HG02610 (cell line): ENCODE measurements at regions not wholly inside any gene's neighbourhood (a gene's known extent, or its start where the extent isn't known, plus 50 kb on each side); places are given as distances from the start of the nearest gene placed in this dataset.

Experiments used
- ATAC-seq: cut with Tn5 transposase; IDR thresholded peaks from one replicate; pipeline ENCODE4 v1.9.1; 2021; ENCODE audit warnings: mild to moderate bottlenecking, moderate library complexity; ENCODE audit not compliant: unreplicated experiment

DNA sequence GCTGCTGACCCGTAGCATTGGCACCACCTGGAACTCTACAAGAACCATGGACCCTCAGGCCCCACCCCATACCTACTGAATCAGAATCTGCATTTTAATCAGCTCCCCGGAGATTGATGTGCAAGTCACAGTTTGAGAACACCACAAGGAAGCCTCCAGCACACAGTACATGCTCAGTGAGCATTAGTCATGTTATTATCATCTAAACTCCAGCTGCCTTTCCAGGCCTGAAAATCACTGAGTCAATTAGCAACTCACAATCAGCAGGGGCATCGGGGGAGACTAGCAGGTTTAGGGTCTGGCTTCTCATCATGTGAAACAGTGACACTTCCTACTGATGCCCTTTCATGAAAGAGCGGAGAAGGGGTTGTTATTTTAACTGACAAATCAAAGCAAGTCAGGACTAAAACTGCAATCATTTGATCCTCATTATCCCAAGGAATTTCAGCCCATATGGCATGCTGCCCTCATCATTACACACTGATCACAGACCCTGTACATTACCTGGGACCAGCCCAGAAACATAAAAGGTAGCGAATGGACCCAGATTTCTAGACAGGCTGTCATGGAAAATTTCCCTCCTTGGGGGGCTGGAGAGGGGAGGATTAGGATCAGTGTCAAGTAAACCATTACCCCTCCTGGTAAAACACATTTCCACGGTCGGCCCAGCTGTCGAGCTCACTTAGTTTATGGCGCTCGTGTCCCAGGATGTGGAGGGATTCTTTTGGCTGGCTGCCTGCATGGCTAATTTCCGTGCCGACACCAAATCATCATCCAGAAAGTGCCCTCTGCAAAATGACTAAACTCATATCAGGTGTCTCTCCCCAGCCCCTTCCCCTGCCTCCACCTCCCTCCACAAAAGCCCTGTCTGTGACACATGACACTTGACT is 122.8 kb downstream of the PRLHR start:
- ATAC-seq, result no peak

DNA sequence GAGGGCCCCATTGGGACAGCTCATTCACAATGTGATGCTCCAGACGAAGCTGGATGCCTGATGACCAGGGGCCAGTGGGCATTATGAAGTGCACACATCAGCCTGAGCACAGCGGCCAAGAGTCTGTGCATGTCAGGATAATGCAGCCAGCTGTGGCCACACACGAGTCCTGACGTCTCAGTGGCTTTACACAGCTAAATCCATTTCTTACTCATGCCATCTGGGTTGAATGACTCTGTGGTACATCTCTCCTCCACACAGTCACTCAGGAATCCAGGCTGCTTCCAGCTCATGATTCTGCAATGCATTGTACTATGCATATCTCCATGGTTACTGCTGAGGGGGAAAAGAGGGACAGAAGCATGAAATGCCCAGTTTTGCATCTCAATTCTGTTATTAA is 123.6 kb downstream of the PRLHR start:
- no peak for ATAC-seq

DNA sequence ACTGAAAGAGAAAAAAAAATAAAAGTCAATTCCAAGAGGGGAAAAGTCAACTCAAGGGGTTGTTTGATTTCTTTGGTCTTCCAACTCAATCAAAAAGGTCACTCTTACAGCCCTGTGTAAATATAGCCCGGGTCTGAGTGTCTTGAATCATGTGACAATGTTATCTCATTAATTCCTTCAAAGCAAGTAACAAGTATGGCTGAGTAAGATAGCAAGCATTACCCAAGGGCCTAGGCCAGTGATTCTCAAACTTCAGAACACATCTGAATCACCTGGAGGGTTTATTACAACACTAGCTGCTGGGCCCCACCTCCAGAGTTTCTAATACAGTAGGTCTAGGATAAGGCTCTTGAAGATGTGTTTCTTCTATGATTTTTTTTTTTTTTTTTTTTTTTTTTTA is 125.0 kb downstream of the PRLHR start:
- no peak for ATAC-seq

DNA sequence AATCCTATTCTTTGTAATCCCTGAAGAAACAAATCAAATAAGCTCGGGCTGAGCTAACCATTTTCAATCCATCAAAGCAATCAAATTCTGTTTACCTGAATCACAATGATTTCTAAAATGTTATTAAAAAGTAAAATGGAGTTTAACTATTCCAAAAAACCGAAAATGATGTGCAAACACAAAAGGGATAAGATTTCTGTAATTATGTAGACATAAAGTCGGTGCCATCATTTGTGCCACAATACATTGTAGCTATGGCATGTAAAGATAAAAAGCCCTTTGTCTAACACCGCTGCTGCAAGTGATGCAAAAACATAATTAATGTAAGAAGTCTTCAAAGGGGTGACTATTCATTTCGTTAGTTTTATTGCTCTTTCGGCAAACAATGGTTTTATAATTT is 125.1 kb upstream of the FAM204A start:
- no peak for ATAC-seq

DNA sequence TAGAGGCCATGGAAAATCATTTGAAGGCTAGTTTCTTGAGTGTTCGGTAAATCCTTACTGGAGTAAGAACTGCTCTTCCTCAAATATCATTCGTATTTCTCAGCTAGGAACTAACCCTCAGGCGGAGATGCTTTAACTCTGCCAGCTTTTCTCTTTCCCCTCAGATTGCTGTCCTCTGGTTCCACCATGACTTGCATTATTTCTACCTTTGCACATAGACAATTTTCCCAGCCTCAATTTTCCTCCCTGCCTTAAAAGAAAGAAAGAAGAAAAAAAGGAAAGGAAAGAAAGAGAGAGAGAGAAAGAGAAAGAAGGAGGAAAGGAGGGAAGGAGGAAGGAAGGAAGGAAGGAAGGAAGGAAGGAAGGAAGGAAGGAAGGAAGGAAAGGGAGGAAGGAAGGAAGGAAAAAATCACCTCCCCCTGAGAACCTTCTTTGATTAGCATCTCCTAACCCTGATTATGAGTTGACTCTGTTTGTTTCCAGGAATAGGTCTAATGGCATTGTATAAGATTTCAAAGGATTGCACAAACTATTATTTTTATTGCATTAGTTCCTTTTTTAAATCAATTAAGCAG is 123.3 kb upstream of the FAM204A start:
- no peak for ATAC-seq

DNA sequence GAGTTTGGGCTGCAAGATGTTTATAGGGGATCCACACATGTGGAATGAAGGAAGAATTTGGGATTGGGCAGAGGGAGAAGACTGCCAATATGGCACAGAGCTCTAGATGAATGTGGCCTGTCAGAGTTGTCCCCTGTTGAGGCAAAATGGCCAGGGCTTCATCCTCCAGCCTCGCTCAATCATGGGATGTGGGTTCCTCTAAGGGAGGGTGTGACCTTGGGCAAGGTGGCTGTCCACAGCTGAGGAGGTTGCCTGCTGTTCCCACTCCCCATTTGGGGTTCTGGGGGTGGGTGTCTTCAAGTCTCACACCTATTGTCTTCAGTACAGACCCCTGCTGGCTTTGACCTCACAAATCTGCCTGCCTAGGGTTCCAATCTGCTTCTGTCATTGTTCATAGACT is 121.6 kb upstream of the FAM204A start:
- no peak for ATAC-seq

DNA sequence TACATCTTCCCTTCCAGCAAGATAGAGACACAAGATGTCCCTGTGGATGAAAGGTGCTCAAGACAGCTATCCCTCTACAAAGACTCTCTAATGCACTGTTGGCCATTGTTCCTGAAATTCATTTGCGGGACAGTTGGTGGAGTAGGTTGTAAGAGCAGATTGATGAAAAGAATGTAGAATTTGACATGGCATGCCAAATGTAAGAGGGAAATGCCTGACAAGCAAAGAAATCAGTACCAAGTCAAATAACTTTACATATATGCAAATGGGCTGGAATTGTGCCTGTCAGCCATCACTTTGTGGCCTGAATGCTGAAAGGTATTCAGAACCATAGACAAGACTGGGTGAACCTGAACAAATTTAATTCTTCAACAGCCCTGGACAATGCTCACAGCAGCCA is 120.3 kb upstream of the FAM204A start:
- ATAC-seq, result no peak

DNA sequence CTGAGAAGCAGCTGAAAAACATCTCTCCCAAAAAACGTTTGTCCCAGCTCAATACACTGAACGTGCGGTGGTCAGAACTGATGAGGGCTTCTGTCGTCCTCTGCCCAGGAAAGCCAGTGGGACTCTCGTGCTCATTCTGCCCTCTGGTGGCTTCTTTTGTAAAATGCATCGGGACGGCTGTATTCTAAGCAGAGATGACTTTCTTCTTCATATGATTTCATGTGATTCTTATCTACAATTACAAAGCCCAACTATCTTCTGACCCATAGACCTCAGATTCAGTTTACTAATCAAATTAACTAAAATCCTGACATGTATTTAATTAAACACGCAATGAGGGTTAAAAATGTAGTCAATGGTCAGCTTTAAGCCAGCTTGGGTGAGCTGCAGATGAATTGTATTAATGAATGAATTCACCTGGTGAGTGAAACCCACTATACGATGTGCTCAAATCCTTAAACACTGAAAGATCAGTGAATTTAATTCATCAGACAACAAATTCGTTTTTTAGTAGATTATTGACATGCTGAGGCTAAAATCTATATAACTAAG is 117.6 kb upstream of the FAM204A start:
- ATAC-seq, result peak; percentile 77

DNA sequence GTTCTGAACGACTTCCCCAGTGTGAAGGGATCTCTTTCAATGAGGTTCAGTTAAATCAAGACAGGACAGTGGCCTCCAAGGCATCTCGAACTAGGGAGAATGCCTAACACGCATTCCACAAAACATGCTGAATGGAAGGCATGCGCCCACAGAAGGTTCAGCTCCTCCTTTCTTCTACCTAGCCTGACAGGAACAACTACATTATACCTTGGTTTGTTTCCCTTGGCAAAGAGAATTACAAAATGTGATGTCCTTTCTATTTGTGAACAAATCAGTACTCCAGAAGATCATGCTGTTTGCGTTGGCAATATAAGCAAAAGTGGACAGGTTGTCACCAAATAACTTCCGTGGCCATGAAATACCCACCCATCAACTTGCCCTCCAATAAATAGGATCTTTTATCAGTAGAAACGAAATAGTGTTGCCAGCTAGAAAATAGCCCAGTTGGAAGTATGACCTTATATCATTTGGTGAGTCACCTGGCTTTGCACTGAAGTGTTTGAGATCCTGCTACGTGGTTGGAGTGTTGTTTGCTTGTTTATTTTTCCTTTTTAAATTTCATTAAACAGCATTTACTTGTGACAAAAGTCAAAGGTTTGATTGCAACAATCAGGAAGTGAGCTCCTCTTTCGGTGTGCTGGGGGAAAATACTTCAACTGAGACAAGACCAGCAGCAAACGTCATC is 117.0 kb upstream of the FAM204A start:
- no peak for ATAC-seq

DNA sequence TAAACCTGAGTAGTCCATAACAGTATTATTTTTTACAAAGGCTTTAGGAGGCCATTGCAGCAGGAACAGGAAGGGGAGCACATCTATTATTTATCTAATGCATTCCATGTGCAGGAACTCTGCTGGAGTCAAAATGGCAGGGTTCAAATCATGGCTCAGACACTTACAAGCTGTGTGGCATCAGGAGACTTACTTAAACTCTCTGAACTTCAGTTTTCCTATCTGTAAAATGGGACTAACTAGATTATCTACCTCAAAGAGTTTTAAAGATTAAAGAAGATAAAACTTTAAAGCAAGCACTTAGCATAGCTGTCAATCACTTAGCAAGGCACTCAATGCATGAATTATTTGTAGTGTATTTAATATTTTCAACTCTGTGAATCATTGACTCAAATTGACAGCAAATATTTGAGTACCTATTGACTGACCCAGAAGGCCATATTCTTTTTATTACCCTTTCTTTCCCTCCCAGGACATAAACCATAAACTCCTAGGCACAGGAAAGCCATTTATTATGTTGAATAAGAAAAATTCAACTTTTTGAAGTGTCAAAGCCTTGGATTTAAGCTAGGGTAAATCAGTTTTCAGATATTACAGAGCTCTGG is 115.8 kb upstream of the FAM204A start:
- ATAC-seq, result no peak

DNA sequence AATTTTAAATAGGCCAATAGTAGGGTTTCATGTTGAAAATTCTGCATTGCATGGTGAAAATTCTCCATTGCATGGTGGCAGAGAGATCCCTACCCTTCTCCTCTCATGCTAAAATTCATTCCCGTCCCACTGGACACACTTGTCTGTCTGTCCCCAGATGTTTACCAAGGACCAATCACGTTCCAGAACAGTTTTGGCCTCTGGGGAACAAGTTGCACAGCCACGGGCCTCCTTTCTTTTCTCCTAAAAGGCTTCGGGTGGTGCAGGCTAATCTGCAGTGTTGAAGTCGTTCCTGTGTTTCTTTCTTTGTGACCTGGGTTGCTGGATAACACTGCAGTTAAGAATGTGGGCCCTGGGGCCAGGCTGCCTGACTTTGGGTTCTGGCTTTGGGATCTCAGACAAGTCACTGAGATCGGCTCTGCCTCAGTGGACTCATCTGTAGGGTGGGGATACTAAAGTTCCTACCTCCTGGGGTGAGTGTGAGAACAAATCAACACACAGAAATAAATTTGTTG is 113.1 kb upstream of the FAM204A start:
- ATAC-seq, result no peak

DNA sequence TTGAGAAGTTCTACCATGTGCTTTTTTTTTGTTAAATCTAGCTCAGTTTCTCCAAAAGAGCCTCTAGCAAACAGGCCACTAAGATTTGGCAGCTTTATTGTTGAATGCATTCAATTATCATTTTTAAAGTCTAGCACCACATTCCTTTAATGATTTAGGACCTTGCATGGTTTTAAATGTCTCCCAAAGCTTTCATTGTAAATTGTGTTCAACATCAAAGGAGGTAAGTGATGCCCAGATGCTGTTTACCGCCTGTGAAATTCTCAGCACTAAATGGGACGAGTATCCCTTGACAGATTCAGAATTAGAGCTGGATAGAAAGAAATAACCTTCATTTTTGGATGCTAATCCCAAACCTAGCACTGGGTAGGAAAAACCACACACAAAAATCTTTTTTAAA is 112.1 kb upstream of the FAM204A start:
- no peak for ATAC-seq

DNA sequence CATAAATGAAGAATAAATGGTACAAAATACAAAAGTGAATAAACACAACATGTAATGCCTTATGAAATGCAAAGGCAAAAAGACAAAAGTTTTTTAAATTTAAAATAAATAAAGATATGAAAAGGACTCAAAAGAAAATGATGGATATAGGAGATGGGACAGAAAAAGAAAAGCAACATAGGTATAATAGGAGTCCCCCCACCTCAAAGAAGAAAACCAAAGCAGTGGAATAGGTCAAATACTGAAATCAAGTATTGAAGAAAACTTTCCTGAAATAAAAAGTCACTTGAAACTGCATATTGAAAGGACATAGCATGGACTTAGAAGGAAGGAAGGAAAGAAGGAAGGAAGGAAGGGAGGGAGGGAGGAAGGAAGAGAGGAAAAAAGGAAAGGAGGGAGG is 110.0 kb upstream of the FAM204A start:
- no peak for ATAC-seq

DNA sequence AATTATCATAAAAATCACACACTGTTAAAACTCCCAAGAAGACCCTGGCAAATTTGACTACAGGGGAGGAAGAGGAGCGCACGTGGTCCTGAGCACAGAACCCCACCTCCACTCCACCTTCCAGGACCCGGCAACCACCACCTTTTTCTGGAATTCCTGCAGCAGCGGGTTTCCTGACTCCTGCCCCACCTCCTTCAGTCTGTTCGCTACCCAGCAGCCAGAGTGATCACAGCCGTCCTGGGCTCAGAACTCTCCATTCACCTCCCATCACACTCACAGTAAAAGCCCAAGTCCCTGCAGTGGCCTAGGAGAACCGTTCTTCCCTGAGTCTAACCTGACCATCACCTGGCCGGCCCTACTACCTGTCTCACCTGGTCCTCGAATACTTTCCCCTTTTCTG is 107.4 kb upstream of the FAM204A start:
- ATAC-seq, result no peak

DNA sequence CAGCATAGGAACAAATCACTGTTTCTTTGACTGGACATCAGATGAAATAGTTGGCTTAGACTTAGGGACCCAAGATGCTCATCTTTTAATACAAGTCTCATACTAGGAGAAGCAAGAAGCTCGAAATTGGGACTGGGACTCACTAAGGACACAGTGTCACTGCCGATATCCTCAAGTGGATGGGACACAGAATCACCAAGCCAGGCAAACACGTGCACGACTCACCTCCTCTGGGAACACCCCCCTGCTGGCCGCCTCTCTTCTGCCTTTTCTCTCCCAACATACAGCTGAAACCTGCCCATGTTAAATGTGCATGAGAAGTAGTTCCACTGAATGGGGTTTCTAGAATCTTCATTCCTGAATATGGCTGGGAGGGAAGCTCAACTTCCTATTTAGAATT is 106.6 kb upstream of the FAM204A start:
- ATAC-seq, result no peak

DNA sequence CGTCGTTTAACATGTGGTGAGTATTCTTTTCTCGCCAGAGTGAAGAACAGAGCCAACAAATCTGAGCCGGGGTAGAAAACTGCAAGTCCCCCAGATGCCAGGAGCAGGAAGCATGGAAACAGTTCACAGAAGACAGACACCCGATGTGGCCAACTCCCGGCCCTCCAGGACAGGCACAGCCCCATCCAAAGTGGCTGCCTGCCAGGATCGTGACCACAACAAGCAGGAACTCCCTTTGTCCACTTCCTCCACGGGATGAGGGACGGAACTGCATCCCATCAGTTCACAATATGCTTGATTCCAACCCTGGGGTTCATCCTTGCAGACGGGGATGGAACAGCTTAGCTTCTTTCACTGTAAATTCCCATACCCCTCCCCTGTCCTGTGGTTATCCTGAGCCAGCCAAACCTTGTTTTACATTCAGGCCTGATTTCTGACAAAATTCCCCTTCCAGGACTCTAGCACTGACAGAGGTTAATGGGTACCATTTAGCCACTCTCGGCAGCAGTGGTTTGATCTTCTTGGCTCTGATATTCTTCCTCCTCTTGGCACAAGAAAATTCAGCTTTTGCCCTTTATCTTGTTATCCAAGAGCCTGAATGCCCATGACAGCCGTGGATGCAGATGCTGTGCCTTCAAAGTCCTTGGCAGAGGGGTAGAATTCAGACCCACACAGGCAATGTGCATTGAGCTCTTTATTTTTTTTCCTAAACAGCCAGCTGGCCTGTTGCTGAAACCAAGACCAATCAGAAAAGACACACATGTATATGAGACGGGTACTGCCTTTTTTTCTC is 105.5 kb upstream of the FAM204A start:
- no peak for ATAC-seq

DNA sequence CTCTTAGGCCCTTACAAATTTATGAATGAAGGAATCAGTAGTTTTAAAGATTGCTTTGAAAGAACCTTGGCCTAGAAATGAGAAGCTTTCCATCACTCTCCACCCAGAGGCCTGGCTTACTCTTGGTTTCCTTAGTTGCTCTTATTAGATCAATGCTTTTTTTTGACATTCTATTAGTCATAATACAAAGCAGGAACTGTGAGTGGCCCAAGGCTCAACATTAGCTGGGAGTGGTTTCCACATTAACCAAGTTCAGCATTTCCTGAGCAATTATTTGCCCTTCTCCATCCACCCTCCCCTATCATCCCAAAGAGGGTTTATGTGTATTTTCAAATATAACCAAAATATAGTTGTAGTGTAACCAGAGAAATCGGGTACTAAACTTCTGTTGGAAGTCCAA is 103.4 kb upstream of the FAM204A start:
- ATAC-seq, result no peak

DNA sequence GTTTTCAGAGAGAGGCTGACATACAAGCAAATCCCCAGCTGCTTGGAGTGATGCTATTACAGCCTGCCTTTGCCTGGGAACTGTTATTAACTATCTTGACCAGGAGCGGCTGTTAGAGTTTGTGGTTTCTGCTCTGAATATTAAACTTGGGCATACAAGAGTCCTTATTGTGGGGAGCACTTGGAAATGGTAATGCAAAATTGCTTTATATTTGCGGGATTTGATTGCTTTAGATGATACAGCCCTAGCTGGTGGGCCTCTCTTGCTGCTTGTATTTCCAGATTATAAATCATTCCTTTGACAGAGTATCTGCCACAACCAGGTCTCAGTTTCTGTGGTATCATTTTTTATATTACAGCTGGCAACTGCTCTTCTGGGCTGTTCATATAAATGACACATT is 101.9 kb upstream of the FAM204A start:
- ATAC-seq, result no peak

DNA sequence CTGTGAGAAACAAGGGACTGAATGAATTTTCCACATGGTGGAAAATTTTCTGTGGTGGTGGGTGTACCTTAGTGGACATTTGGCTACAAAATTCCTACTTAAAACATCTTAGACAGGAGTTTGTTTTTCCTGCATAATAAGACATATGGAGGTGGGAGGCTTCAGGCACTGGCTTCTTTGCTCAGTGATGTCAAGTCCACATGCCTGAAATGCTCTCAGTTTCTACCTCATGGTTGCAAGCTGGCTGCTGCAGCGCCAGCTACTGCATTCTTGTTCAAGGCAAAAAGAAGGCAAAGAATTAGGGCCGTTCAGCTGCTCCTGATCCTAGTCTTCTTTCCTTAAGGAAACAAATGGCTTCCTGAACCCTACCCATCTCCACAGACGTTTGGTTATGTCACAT is 99.9 kb upstream of the FAM204A start:
- ATAC-seq, result no peak

DNA sequence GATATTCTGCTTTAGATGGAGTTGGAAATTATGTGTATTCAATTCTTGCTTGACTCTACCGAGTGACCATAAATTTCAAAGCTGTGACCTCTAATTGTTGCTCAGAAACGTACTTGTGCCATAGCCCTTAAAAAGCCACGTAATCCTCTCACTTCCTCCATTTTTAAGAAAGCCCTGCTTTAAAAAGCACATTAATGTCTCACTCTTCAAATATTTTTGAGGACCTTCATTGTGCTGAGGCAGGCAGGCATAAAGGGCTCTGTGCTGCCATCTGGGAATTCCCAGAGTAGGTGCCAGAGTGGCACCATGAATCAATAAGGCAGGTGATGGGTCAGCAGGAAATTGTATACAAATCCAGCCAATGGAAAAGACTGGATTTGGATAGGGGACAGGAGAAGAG is 97.7 kb upstream of the FAM204A start:
- no peak for ATAC-seq
